Fibroblast of skin of left quadriceps (primary cell): ENCODE measurements at regions not wholly inside any gene's neighbourhood (a gene's known extent, or its start where the extent isn't known, plus 50 kb on each side); places are given as distances from the start of the nearest gene placed in this dataset.
A peak's percentile ranks its signal among the peaks of the same experiment; 100 is the strongest.

Experiments used
- DNase-seq, 2 experiments: peaks; one replicate each; pipeline ENCODE4 v3.0.0-alpha.2; 2013; ENCODE audit warnings: low read depth in 2 of 2

GRCh38 chr13:32907211-32907610 lies 109.0 kb upstream of the KL start:
- DNase-seq, result no peak

DNA sequence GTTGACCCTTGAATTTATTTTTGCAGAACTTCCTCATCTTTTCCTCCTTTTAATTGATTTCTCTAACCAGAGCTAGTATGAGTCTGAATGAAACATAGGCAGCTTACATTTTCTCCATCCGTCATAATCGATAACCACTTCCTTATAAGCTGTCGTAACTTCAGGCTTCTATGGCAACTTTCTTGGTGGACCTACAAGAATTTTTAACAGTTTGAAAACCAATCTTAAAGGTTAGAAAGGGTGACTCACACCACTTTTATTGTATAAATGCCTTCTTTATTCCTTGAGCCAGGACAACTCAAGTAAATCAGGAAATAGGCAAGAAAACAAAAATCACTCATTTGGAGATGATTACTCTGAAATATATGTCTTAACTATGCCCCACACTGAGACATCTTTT lies 105.7 kb upstream of the KL start:
- DNase-seq, result no peak

- DNase-seq, result no peak
Measured at GRCh38 chr13:32911506-32911905, 104.7 kb upstream of the KL start.

- no peak for DNase-seq
Measured at GRCh38 chr13:32914686-32915085, 101.5 kb upstream of the KL start.

- DNase-seq, result no peak
Measured at GRCh38 chr13:32917504-32917903, 98.7 kb upstream of the KL start.

DNA sequence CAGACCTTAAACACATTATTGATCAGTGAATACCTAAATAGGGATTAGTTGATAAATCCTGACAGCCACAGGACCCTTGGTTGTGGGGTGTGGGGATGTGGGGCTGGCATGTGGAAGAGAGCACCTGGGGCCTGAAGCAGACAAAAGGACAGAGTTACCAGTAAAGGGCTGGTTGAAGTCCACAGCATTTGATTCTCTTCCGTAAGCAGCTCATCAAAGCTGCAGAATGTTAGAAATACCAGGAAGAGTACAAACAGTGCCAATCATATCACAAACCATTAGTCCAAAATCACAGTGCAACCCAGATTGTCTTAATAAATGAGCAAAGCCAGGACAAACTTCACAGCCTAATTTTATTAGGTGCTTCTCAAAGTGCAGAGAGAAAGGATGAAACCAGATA lies 92.5 kb upstream of the KL start:
- DNase-seq, result no peak

- DNase-seq, result no peak
Measured at GRCh38 chr13:32924886-32925285, 91.3 kb upstream of the KL start.

GRCh38 chr13:32925506-32925905 lies 90.7 kb upstream of the KL start:
- no peak for DNase-seq

- no peak for DNase-seq
Measured at GRCh38 chr13:32932376-32932775, 83.8 kb upstream of the KL start.

DNA sequence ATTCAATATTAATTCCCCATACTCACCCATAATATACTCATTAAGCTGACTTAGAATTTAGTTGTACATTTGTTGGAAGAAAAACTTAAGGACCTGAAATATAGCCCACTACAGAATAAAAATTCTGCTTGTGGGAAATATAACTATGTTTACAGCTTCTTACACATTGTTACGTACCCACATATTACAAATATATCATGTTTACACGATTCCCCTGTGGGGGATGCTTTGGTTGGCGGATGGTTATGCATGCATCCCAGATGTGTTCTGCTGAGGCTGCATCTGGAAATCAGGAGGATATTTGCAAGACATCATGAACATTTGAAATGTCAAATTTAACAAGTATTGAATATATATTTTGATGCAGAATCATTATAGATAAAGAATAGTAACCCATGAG lies 79.5 kb upstream of the KL start:
- DNase-seq, result no peak

- no peak for DNase-seq
Measured at GRCh38 chr13:32938314-32938713, 77.9 kb upstream of the KL start.

DNA sequence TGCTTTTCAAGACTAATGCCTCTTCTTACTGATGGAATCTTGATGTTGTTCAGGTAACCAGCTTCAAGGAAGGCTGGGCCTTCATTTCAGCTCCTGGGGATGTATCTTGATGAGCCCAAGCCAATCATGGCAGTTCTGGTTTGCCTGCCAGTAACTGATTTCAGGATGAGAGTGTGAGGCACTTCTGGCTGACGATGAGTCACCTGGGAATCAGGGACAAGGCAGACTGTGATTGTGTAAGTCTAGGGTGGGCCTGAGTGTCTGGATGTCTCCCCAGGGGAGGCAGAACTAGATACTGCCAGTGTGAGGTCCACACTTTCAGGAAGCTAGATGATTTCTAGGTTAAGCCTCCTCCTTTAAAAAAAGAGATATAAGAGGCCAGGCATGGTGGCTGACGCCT lies 77.3 kb upstream of the KL start:
- DNase-seq, result peak in 1 of 2 experiments; percentile 10

- DNase-seq, result peak in 1 of 2 experiments; percentile 11
Measured at GRCh38 chr13:32940601-32941000, 75.6 kb upstream of the KL start.

DNA sequence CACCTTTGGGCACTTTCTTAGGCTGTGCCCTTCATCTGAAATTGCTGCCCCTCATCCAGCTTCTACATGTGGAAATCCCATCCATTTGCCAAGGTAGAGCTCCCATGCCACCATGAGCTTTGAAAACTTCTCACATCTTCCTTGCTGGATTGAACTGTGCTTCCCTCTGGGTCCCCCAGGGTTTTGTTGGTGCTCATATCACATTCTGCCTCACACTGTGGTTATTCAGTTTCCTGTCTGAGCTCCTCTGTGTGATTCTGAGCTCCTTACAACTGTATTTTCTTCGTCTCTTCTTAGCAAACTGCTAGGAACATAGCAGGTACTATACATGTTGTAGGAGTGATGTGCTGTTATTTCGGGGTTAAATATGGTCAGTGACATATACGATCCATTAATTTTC lies 74.9 kb upstream of the KL start:
- no peak for DNase-seq

DNA sequence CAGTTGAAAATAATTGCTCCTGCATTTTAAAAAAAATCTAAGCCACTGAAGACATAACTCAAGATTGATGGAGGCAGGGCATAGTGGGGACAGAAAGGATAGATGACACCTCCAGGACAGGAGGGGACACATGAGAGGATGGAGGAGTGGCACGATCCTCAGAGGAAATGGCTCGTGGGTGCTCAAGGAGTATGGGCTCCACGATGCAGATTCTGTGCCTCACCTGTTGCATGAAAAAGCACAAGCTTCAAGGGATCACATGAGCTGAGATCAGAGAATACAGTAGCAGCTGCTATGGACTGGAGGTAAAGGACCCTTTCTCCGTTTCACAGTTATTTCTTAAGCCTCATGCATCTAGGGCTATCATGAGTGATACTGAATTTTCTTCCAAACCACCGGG lies 69.7 kb upstream of the KL start:
- no peak for DNase-seq

DNA sequence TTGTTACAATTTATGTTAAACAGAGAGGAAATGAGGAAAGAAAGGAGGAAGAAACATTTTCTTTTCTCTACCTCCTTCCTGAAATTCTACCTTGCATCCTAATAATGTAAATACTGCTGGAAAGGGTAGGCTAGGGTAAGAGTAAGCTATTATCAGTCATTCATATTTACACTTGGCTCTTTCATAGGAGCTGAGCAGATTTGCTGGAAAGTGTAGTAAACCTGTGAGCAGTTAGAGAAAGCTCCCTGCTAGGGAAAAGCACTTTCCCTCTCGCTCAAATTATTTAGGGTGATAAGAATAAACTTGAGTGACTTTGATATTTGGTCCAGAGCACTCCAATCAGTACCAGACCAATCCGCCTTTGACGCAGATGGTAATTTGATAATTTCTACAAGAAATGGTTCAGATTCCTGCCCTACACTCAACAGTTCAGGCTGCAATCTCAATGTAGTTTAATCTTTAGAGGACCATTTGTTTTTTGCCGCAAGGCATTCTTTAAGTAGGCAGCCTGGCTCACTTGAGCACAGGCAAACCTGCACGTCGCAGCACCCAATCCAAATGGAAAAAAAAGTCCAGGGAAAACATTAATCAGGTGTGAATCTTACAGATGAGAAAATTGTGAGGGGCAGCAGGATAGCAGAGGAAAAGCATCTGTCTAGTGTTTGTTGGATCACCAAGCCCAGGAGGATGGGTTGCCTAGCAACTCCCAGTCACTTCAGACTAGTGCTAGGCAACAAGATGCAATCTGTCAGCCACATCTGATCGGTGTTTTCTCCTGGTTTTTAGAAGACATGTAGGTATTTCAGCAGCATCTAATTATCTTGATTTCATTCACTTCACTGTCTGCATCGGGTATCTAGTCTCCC lies 68.6 kb upstream of the KL start:
- DNase-seq, result no peak

DNA sequence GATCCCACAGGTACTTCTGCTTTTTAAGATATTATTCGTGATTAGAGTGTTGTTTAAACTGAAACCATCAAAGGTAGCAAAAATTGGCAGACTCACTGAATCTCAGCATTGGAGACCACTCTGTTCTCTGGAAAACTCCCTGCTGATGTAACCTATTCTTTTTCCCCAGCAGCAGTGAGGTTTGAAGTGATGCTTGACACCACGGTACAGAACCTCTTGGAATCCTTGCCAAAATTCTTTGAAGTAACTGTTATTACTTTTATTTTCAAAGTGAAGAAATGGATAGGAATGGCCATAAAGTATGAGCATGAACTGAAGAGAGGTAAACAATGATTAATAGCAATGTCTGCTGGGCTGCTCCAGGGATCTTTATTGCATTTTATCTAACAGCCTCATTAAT lies 66.4 kb upstream of the KL start:
- DNase-seq, result no peak

GRCh38 chr13:32951580-32951979 lies 64.6 kb upstream of the KL start:
- no peak for DNase-seq

- peak; percentile 30 to 33 for DNase-seq
Measured at GRCh38 chr13:32955881-32956594, 60.2 kb upstream of the KL start.

- no peak for DNase-seq
Measured at GRCh38 chr13:32956595-32956933, 59.7 kb upstream of the KL start.

- DNase-seq, result no peak
Measured at GRCh38 chr13:32960626-32961025, 55.6 kb upstream of the KL start.

DNA sequence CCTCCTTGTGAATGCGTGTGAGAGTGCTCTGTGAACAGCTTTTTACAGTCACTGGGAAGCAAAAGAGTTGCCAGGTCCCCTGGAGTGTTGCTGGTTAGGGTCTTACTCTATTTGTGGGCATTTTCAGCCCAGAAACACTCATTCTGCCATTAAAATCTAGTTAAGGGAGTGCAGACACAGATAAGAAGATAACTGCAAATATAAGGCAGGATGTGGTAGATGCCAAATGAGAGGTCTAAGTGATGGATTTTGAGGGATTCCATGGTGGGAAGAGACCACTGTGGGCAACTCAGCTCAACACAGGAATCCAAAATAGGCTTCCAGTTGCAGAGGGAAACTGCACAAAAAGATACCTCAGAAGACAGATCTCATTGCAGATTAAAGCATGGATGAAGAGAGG lies 54.5 kb upstream of the KL start:
- no peak for DNase-seq

DNA sequence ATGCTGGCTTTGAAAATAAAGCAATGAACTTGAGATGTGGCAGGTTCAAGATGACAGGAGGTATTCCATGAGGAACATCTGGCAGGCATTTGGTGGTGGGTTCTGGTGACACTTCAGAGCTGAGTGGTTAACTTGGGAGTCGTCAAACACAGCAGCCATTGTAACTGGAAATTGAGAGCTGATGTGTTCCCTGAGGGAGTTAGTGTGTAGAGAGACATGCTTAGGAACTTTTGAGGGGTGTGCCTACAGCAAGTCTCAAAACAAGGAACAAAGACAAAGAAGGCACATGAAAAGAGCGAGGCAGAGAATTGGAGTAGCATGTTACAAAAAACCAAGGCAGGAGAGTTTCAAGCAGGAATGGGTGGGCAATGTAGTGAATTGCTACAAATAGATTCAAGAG lies 53.9 kb upstream of the KL start:
- DNase-seq, result no peak

GRCh38 chr13:32964987-32965386 lies 51.2 kb upstream of the KL start:
- DNase-seq, result no peak
